ENCODE measurements at regions not wholly inside any gene's neighbourhood (a gene's known extent, or its start where the extent isn't known, plus 50 kb on each side); places are given as distances from the start of the nearest gene placed in this dataset.
"Not testable (repeated sequence)": the region's sequence is repeated elsewhere in the genome, so short reads cannot be mapped to it uniquely, and the experiment has no call there.

- intact Hi-C loops (cut with micrococcal nuclease); H3K4me1 ChIP-seq; H3K36me3 ChIP-seq; H3K4me3 ChIP-seq; H3K27ac ChIP-seq (replicated peaks); DNase-seq; H3K27me3 ChIP-seq (ENCODE audit: low read depth); H3K9me3 ChIP-seq (replicated peaks): not testable (repeated sequence)
Measured at GRCh38 chr4:131726940-131727339, 1422.2 kb upstream of the PCDH10 start.

GRCh38 chr4:131727418-131727817 lies 1421.7 kb upstream of the PCDH10 start:
- H3K36me3 ChIP-seq; H3K27ac ChIP-seq (replicated peaks); DNase-seq; H3K9me3 ChIP-seq (replicated peaks); intact Hi-C loops (cut with micrococcal nuclease); H3K27me3 ChIP-seq (ENCODE audit: low read depth); H3K4me3 ChIP-seq; H3K4me1 ChIP-seq: not testable (repeated sequence)

- H3K27me3 ChIP-seq (ENCODE audit: low read depth); H3K4me1 ChIP-seq; intact Hi-C loops (cut with micrococcal nuclease); H3K4me3 ChIP-seq; H3K27ac ChIP-seq (replicated peaks); H3K36me3 ChIP-seq; H3K9me3 ChIP-seq (replicated peaks); DNase-seq: not testable (repeated sequence)
Measured at GRCh38 chr4:131729205-131729604, 1419.9 kb upstream of the PCDH10 start.

GRCh38 chr4:131729716-131730398 lies 1419.2 kb upstream of the PCDH10 start:
- H3K36me3 ChIP-seq; H3K9me3 ChIP-seq (replicated peaks); H3K4me3 ChIP-seq; intact Hi-C loops (cut with micrococcal nuclease); H3K27me3 ChIP-seq (ENCODE audit: low read depth); DNase-seq; H3K4me1 ChIP-seq; H3K27ac ChIP-seq (replicated peaks): not testable (repeated sequence)

- H3K36me3 ChIP-seq; H3K4me3 ChIP-seq; H3K4me1 ChIP-seq; H3K9me3 ChIP-seq (replicated peaks); intact Hi-C loops (cut with micrococcal nuclease); H3K27ac ChIP-seq (replicated peaks); H3K27me3 ChIP-seq (ENCODE audit: low read depth); DNase-seq: not testable (repeated sequence)
Measured at GRCh38 chr4:131730574-131730973, 1418.5 kb upstream of the PCDH10 start.

GRCh38 chr4:131732034-131732630 lies 1417.0 kb upstream of the PCDH10 start:
- H3K27me3 ChIP-seq (ENCODE audit: low read depth); H3K27ac ChIP-seq (replicated peaks); intact Hi-C loops (cut with micrococcal nuclease); H3K4me3 ChIP-seq; H3K4me1 ChIP-seq; H3K36me3 ChIP-seq; DNase-seq; H3K9me3 ChIP-seq (replicated peaks): not testable (repeated sequence)

GRCh38 chr4:131734321-131734720 lies 1414.8 kb upstream of the PCDH10 start:
- H3K4me3 ChIP-seq; H3K36me3 ChIP-seq; H3K27me3 ChIP-seq (ENCODE audit: low read depth); H3K27ac ChIP-seq (replicated peaks); H3K4me1 ChIP-seq; intact Hi-C loops (cut with micrococcal nuclease); H3K9me3 ChIP-seq (replicated peaks); DNase-seq: not testable (repeated sequence)

GRCh38 chr4:131734851-131735385 lies 1414.2 kb upstream of the PCDH10 start:
- intact Hi-C loops (cut with micrococcal nuclease); H3K27me3 ChIP-seq (ENCODE audit: low read depth); DNase-seq: not testable (repeated sequence)

GRCh38 chr4:131738991-131739390 lies 1410.1 kb upstream of the PCDH10 start:
- H3K4me3 ChIP-seq; H3K9me3 ChIP-seq (replicated peaks); DNase-seq; H3K36me3 ChIP-seq; H3K27ac ChIP-seq (replicated peaks); H3K4me1 ChIP-seq; H3K27me3 ChIP-seq (ENCODE audit: low read depth); intact Hi-C loops (cut with micrococcal nuclease): not testable (repeated sequence)

More at GRCh38 chr4:131734851-131735385, 1414.2 kb upstream of the PCDH10 start:
- H3K4me3 ChIP-seq; H3K9me3 ChIP-seq (replicated peaks); H3K27ac ChIP-seq (replicated peaks); H3K4me1 ChIP-seq; H3K36me3 ChIP-seq: not testable (repeated sequence)

GRCh38 chr4:131741836-131742235 lies 1407.3 kb upstream of the PCDH10 start:
- H3K9me3 ChIP-seq (replicated peaks); intact Hi-C loops (cut with micrococcal nuclease); H3K4me1 ChIP-seq; H3K36me3 ChIP-seq; H3K4me3 ChIP-seq; DNase-seq; H3K27me3 ChIP-seq (ENCODE audit: low read depth); H3K27ac ChIP-seq (replicated peaks): not testable (repeated sequence)

GRCh38 chr4:131742536-131743205 lies 1406.4 kb upstream of the PCDH10 start:
- H3K27me3 ChIP-seq (ENCODE audit: low read depth); H3K9me3 ChIP-seq (replicated peaks); H3K4me1 ChIP-seq; intact Hi-C loops (cut with micrococcal nuclease); H3K4me3 ChIP-seq; DNase-seq; H3K27ac ChIP-seq (replicated peaks); H3K36me3 ChIP-seq: not testable (repeated sequence)

- H3K27me3 ChIP-seq (ENCODE audit: low read depth); H3K36me3 ChIP-seq; H3K4me1 ChIP-seq; intact Hi-C loops (cut with micrococcal nuclease); DNase-seq; H3K4me3 ChIP-seq; H3K9me3 ChIP-seq (replicated peaks); H3K27ac ChIP-seq (replicated peaks): not testable (repeated sequence)
Measured at GRCh38 chr4:131743348-131743747, 1405.7 kb upstream of the PCDH10 start.

GRCh38 chr4:131747203-131747602 lies 1401.9 kb upstream of the PCDH10 start:
- H3K9me3 ChIP-seq (replicated peaks); H3K4me3 ChIP-seq; DNase-seq; H3K27me3 ChIP-seq (ENCODE audit: low read depth); H3K36me3 ChIP-seq; H3K4me1 ChIP-seq; H3K27ac ChIP-seq (replicated peaks); intact Hi-C loops (cut with micrococcal nuclease): not testable (repeated sequence)

- H3K27ac ChIP-seq (replicated peaks); intact Hi-C loops (cut with micrococcal nuclease); H3K27me3 ChIP-seq (ENCODE audit: low read depth); H3K4me1 ChIP-seq; DNase-seq; H3K36me3 ChIP-seq; H3K4me3 ChIP-seq; H3K9me3 ChIP-seq (replicated peaks): not testable (repeated sequence)
Measured at GRCh38 chr4:131749224-131749623, 1399.9 kb upstream of the PCDH10 start.

Data from left ventricle myocardium inferior (tissue), 1 donor.